ENCODE measurements at regions not wholly inside any gene's neighbourhood (a gene's known extent, or its start where the extent isn't known, plus 50 kb on each side); places are given as distances from the start of the nearest gene placed in this dataset.

DNA sequence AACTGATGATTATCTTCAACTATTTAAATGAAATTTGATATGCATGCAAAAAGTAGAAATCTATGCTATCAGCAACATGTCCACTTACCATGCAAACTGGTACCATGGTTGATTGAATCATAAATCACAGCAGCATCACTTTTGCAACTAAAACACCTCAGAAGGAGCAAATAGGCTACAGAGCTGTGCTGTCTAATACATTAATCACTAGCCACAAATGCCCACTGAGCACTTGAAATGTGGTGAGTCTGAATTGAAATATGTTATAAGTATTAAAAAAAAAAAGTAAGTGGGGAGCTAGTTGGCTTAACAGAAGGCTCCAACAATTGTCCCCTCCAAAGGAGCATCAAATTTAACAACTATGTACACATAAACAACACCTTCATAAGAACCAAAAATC, 112.5 kb downstream of the FAM114A2 start:
- Histone ChIP-seq H2BK120ac (ENCODE audit: low read depth, low read length) (no peak overlapping the region), H2BK12ac (ENCODE audit: low read length in 2 of 2) (no peak overlapping the region), H3K9me3 (ENCODE audit: control insufficient read depth, low read length) (no peaks in the 10 kb centered on the region), H2AK5ac (ENCODE audit: low read length, severe bottlenecking) (no peak overlapping the region), H3K36me3 (ENCODE audit: control insufficient read depth in 1 of 2, insufficient read depth in 2 of 2, low read depth in 1 of 2, low read length in 2 of 2) (no peaks in the 10 kb centered on the region), H2AFZ (ENCODE audit: low read depth, low read length) (no peak overlapping the region), H3K23ac (ENCODE audit: low read length in 2 of 2) (no peak overlapping the region), H3K9ac (ENCODE audit: low read length) (no peak overlapping the region), H3K4ac (ENCODE audit: low read depth in 1 of 2, low read length in 2 of 2) (no peak overlapping the region), H2BK5ac (ENCODE audit: low read depth, low read length, poor library complexity, severe bottlenecking) (no peak overlapping the region), H3K79me1 (replicated peaks; ENCODE audit: low read length, poor library complexity, severe bottlenecking) (no peaks in the 10 kb centered on the region), H3K4me1 (ENCODE audit: control insufficient read depth, insufficient read depth, low read depth, low read length) (no peaks in the 10 kb centered on the region), H3K27me3 (ENCODE audit: control insufficient read depth in 1 of 2, insufficient read depth in 1 of 2, low read length in 2 of 2) (no peaks in the 10 kb centered on the region), H3K4me3 (ENCODE audit: insufficient read depth in 1 of 2, low read depth in 1 of 2, low read length in 2 of 2) (no peak overlapping the region), H3K4me2 (ENCODE audit: low read length, poor library complexity, severe bottlenecking) (no peak overlapping the region), H3K27ac (ENCODE audit: low read length, poor library complexity, severe bottlenecking) (no peak overlapping the region), H4K8ac (ENCODE audit: low read length) (no peak overlapping the region), H3K14ac (ENCODE audit: low read length in 2 of 2) (no peak overlapping the region), H3K18ac (ENCODE audit: low read depth in 1 of 2, low read length in 2 of 2) (no peak overlapping the region), H4K91ac (ENCODE audit: low read length) (no peak overlapping the region), H2BK15ac (ENCODE audit: low read depth, poor library complexity, severe bottlenecking) (no peak overlapping the region)
- DNase-seq = no peak

DNA sequence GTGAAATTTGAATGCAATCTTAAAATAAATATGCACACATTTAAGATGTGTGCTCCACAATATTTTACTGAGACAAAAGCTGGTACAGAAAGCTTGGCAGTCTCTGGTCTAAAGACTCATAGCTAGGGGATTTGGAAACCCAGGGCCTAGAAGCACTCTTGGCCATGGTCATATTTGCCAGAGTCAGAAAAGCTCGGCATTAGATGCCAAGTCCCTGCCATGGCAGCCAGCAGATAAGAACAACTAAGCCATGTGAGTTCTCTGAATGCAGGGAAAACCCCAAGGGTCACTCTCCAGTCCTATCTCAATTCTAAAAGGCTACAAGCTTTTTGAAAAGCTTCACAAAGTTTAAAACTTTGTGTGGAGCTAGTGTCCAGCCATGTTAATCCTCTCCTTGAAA, 119.5 kb downstream of the FAM114A2 start:
- Histone ChIP-seq H3K4me1 (ENCODE audit: control insufficient read depth, insufficient read depth, low read depth, low read length) (no peaks in the 10 kb centered on the region), H2BK5ac (ENCODE audit: low read depth, low read length, poor library complexity, severe bottlenecking) (no peak overlapping the region), H3K4me2 (ENCODE audit: low read length, poor library complexity, severe bottlenecking) (no peak overlapping the region), H2BK12ac (ENCODE audit: low read length in 2 of 2) (no peak overlapping the region), H3K9me3 (ENCODE audit: control insufficient read depth, low read length) (peaks cover 28% of the 10 kb centered on the region), H3K9ac (ENCODE audit: low read length) (no peak overlapping the region), H4K8ac (ENCODE audit: low read length) (no peak overlapping the region), H2BK120ac (ENCODE audit: low read depth, low read length) (no peak overlapping the region), H2BK15ac (ENCODE audit: low read depth, poor library complexity, severe bottlenecking) (no peak overlapping the region), H3K18ac (ENCODE audit: low read depth in 1 of 2, low read length in 2 of 2) (no peak overlapping the region), H3K27ac (ENCODE audit: low read length, poor library complexity, severe bottlenecking) (no peak overlapping the region), H3K79me1 (replicated peaks; ENCODE audit: low read length, poor library complexity, severe bottlenecking) (no peaks in the 10 kb centered on the region), H2AK5ac (ENCODE audit: low read length, severe bottlenecking) (no peak overlapping the region), H3K14ac (ENCODE audit: low read length in 2 of 2) (no peak overlapping the region), H4K91ac (ENCODE audit: low read length) (no peak overlapping the region), H2AFZ (ENCODE audit: low read depth, low read length) (no peak overlapping the region), H3K4ac (ENCODE audit: low read depth in 1 of 2, low read length in 2 of 2) (no peak overlapping the region), H3K27me3 (ENCODE audit: control insufficient read depth in 1 of 2, insufficient read depth in 1 of 2, low read length in 2 of 2) (no peaks in the 10 kb centered on the region), H3K23ac (ENCODE audit: low read length in 2 of 2) (no peak overlapping the region), H3K36me3 (ENCODE audit: control insufficient read depth in 1 of 2, insufficient read depth in 2 of 2, low read depth in 1 of 2, low read length in 2 of 2) (no peaks in the 10 kb centered on the region), H3K4me3 (ENCODE audit: insufficient read depth in 1 of 2, low read depth in 1 of 2, low read length in 2 of 2) (no peak overlapping the region)
- no peak for DNase-seq
- WGBS = 83% methylated on average over 1 of the region's 1 CpG

DNA sequence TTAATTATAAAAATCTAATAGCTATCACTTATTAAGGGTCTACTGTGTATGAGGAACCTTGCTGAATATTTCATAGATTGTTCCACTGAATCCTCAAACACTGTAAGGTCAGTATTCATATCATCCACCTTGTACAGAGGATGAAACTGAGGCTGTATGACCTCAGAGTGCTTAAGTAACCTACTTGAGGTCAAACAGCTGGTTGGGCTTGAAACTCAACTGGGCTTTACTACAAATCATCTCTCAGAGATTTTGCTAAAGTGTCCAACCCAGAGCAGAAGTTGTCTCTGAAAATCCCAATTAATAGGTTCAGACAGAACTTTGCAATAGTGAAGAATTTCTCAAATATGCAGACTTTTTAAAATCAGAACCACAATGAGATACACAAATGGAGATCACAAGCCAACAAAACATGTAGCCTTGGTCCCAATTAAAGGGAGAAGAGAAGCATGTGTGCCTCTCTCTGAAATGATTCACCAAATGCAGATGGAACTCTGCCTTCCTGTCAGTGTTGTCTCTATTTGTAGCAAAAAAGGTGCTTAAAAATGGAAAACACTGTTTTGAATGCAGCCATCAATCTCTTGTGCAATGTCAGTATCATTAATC, 131.4 kb downstream of the FAM114A2 start:
- no peak overlapping the region for H3K4me3 ChIP-seq (ENCODE audit: insufficient read depth in 1 of 2, low read depth in 1 of 2, low read length in 2 of 2)
- no peak overlapping the region for H4K91ac ChIP-seq (ENCODE audit: low read length)
- H3K4me1 ChIP-seq (ENCODE audit: control insufficient read depth, insufficient read depth, low read depth, low read length) = no peaks in the 10 kb centered on the region
- no peak overlapping the region for H3K27ac ChIP-seq (ENCODE audit: low read length, poor library complexity, severe bottlenecking)
- no peak overlapping the region for H3K4me2 ChIP-seq (ENCODE audit: low read length, poor library complexity, severe bottlenecking)
- no peak overlapping the region for H3K14ac ChIP-seq (ENCODE audit: low read length in 2 of 2)
- H3K79me1 ChIP-seq (replicated peaks; ENCODE audit: low read length, poor library complexity, severe bottlenecking) = no peaks in the 10 kb centered on the region
- no peak overlapping the region for H2BK120ac ChIP-seq (ENCODE audit: low read depth, low read length)
- no peak overlapping the region for H2BK15ac ChIP-seq (ENCODE audit: low read depth, poor library complexity, severe bottlenecking)
- no peak for DNase-seq
- no peak overlapping the region for H2AK5ac ChIP-seq (ENCODE audit: low read length, severe bottlenecking)
- H3K9me3 ChIP-seq (ENCODE audit: control insufficient read depth, low read length) = no peaks in the 10 kb centered on the region
- H3K4ac ChIP-seq (ENCODE audit: low read depth in 1 of 2, low read length in 2 of 2) = no peak overlapping the region
- H3K27me3 ChIP-seq (ENCODE audit: control insufficient read depth in 1 of 2, insufficient read depth in 1 of 2, low read length in 2 of 2) = no peaks in the 10 kb centered on the region
- H3K18ac ChIP-seq (ENCODE audit: low read depth in 1 of 2, low read length in 2 of 2) = no peak overlapping the region
- no peak overlapping the region for H2AFZ ChIP-seq (ENCODE audit: low read depth, low read length)
- H2BK5ac ChIP-seq (ENCODE audit: low read depth, low read length, poor library complexity, severe bottlenecking) = no peak overlapping the region
- no peaks in the 10 kb centered on the region for H3K36me3 ChIP-seq (ENCODE audit: control insufficient read depth in 1 of 2, insufficient read depth in 2 of 2, low read depth in 1 of 2, low read length in 2 of 2)
- no peak overlapping the region for H3K23ac ChIP-seq (ENCODE audit: low read length in 2 of 2)
- H4K8ac ChIP-seq (ENCODE audit: low read length) = no peak overlapping the region
- H2BK12ac ChIP-seq (ENCODE audit: low read length in 2 of 2) = no peak overlapping the region
- H3K9ac ChIP-seq (ENCODE audit: low read length) = no peak overlapping the region

DNA sequence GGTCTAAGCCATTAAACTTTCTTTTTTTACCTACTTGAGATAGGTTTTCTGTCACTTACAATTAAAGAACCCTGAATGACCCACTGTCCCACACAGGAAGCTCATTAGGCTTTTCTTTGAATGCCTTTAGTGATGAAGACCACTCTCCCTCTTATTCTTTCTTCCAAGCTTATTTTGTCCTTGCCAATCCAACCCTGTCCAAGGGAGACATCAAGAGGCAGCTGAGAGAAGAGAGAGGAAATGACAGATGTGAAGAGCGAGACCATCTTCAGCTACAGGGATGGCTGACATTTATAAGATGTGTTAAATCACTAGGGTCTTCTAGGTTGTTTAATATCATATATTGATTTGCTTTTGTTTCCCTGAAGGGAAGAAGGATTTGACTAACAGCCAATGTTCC, 133.5 kb downstream of the FAM114A2 start:
- no peaks in the 10 kb centered on the region for H3K36me3 ChIP-seq (ENCODE audit: control insufficient read depth in 1 of 2, insufficient read depth in 2 of 2, low read depth in 1 of 2, low read length in 2 of 2)
- no peak overlapping the region for H3K4me2 ChIP-seq (ENCODE audit: low read length, poor library complexity, severe bottlenecking)
- no peak overlapping the region for H2BK15ac ChIP-seq (ENCODE audit: low read depth, poor library complexity, severe bottlenecking)
- H3K14ac ChIP-seq (ENCODE audit: low read length in 2 of 2) = no peak overlapping the region
- no peak overlapping the region for H3K27ac ChIP-seq (ENCODE audit: low read length, poor library complexity, severe bottlenecking)
- H3K4ac ChIP-seq (ENCODE audit: low read depth in 1 of 2, low read length in 2 of 2) = no peak overlapping the region
- no peaks in the 10 kb centered on the region for H3K27me3 ChIP-seq (ENCODE audit: control insufficient read depth in 1 of 2, insufficient read depth in 1 of 2, low read length in 2 of 2)
- peaks cover 3% of the 10 kb centered on the region for H3K4me1 ChIP-seq (ENCODE audit: control insufficient read depth, insufficient read depth, low read depth, low read length)
- no peak overlapping the region for H3K4me3 ChIP-seq (ENCODE audit: insufficient read depth in 1 of 2, low read depth in 1 of 2, low read length in 2 of 2)
- no peak overlapping the region for H3K18ac ChIP-seq (ENCODE audit: low read depth in 1 of 2, low read length in 2 of 2)
- no peak overlapping the region for H2BK5ac ChIP-seq (ENCODE audit: low read depth, low read length, poor library complexity, severe bottlenecking)
- no peak overlapping the region for H3K9ac ChIP-seq (ENCODE audit: low read length)
- no peak overlapping the region for H2AK5ac ChIP-seq (ENCODE audit: low read length, severe bottlenecking)
- H2BK12ac ChIP-seq (ENCODE audit: low read length in 2 of 2) = no peak overlapping the region
- no peak overlapping the region for H2AFZ ChIP-seq (ENCODE audit: low read depth, low read length)
- H3K9me3 ChIP-seq (ENCODE audit: control insufficient read depth, low read length) = no peaks in the 10 kb centered on the region
- no peak for DNase-seq
- WGBS = 97% methylated on average over 1 of the region's 1 CpG
- no peak overlapping the region for H4K8ac ChIP-seq (ENCODE audit: low read length)
- H3K79me1 ChIP-seq (replicated peaks; ENCODE audit: low read length, poor library complexity, severe bottlenecking) = no peaks in the 10 kb centered on the region
- no peak overlapping the region for H3K23ac ChIP-seq (ENCODE audit: low read length in 2 of 2)
- no peak overlapping the region for H4K91ac ChIP-seq (ENCODE audit: low read length)
- no peak overlapping the region for H2BK120ac ChIP-seq (ENCODE audit: low read depth, low read length)

All from mesenchymal stem cell (in vitro differentiated cells and primary cell).